ENCODE measurements at regions not wholly inside any gene's neighbourhood (a gene's known extent, or its start where the extent isn't known, plus 50 kb on each side); places are given as distances from the start of the nearest gene placed in this dataset.
"Not testable (repeated sequence)": the region's sequence is repeated elsewhere in the genome, so short reads cannot be mapped to it uniquely, and the experiment has no call there.

GRCh38 chr20:29516847-29517246 is 1740.6 kb upstream of the DEFB115 start:
- H3K36me3 Mint-ChIP-seq: not testable (repeated sequence)
- H3K27me3 Mint-ChIP-seq: peaks cover 11% of the 10 kb centered on the region

GRCh38 chr20:29519610-29520241 is 1737.7 kb upstream of the DEFB115 start:
- H3K27ac Mint-ChIP-seq; H3K4me3 Mint-ChIP-seq; H3K4me1 Mint-ChIP-seq (ENCODE audit: low read depth); H3K36me3 Mint-ChIP-seq: not testable (repeated sequence)
- Mint-ChIP-seq H3K9me3 (ENCODE audit: low read depth) (peaks cover 10% of the 10 kb centered on the region), H3K27me3 (peaks cover 13% of the 10 kb centered on the region)

More at GRCh38 chr20:29516847-29517246, 1740.6 kb upstream of the DEFB115 start:
- H3K4me1 Mint-ChIP-seq (ENCODE audit: low read depth); H3K27ac Mint-ChIP-seq; H3K4me3 Mint-ChIP-seq: not testable (repeated sequence)
- H3K9me3 Mint-ChIP-seq (ENCODE audit: low read depth): peaks cover 11% of the 10 kb centered on the region

GRCh38 chr20:29533566-29534177 is 1723.8 kb upstream of the DEFB115 start:
- H3K4me3 Mint-ChIP-seq; H3K36me3 Mint-ChIP-seq; H3K9me3 Mint-ChIP-seq (ENCODE audit: low read depth); H3K27me3 Mint-ChIP-seq; H3K4me1 Mint-ChIP-seq (ENCODE audit: low read depth); H3K27ac Mint-ChIP-seq: not testable (repeated sequence)

GRCh38 chr20:29566901-29567635 is 1690.4 kb upstream of the DEFB115 start:
- not testable (repeated sequence) for H3K4me1 Mint-ChIP-seq (ENCODE audit: low read depth); H3K9me3 Mint-ChIP-seq (ENCODE audit: low read depth); H3K36me3 Mint-ChIP-seq; H3K4me3 Mint-ChIP-seq; H3K27me3 Mint-ChIP-seq; H3K27ac Mint-ChIP-seq

- H3K36me3 Mint-ChIP-seq; H3K4me1 Mint-ChIP-seq (ENCODE audit: low read depth); H3K27ac Mint-ChIP-seq; H3K4me3 Mint-ChIP-seq; H3K9me3 Mint-ChIP-seq (ENCODE audit: low read depth); H3K27me3 Mint-ChIP-seq: not testable (repeated sequence)
Measured at GRCh38 chr20:29567671-29568070, 1689.8 kb upstream of the DEFB115 start.

- H3K4me1 Mint-ChIP-seq (ENCODE audit: low read depth); H3K27me3 Mint-ChIP-seq; H3K27ac Mint-ChIP-seq; H3K36me3 Mint-ChIP-seq; H3K9me3 Mint-ChIP-seq (ENCODE audit: low read depth); H3K4me3 Mint-ChIP-seq: not testable (repeated sequence)
Measured at GRCh38 chr20:29570126-29570525, 1687.3 kb upstream of the DEFB115 start.

GRCh38 chr20:29589530-29589929 is 1667.9 kb upstream of the DEFB115 start:
- H3K36me3 Mint-ChIP-seq; H3K4me1 Mint-ChIP-seq (ENCODE audit: low read depth); H3K27ac Mint-ChIP-seq; H3K9me3 Mint-ChIP-seq (ENCODE audit: low read depth); H3K27me3 Mint-ChIP-seq; H3K4me3 Mint-ChIP-seq: not testable (repeated sequence)

GRCh38 chr20:29604163-29604562 is 1653.3 kb upstream of the DEFB115 start:
- H3K4me1 Mint-ChIP-seq (ENCODE audit: low read depth); H3K36me3 Mint-ChIP-seq; H3K27ac Mint-ChIP-seq; H3K27me3 Mint-ChIP-seq; H3K4me3 Mint-ChIP-seq; H3K9me3 Mint-ChIP-seq (ENCODE audit: low read depth): not testable (repeated sequence)

GRCh38 chr20:29606171-29606570 is 1651.3 kb upstream of the DEFB115 start:
- not testable (repeated sequence) for H3K4me1 Mint-ChIP-seq (ENCODE audit: low read depth); H3K27ac Mint-ChIP-seq; H3K36me3 Mint-ChIP-seq; H3K9me3 Mint-ChIP-seq (ENCODE audit: low read depth); H3K4me3 Mint-ChIP-seq; H3K27me3 Mint-ChIP-seq

- H3K4me1 Mint-ChIP-seq (ENCODE audit: low read depth); H3K4me3 Mint-ChIP-seq; H3K27me3 Mint-ChIP-seq; H3K9me3 Mint-ChIP-seq (ENCODE audit: low read depth); H3K27ac Mint-ChIP-seq; H3K36me3 Mint-ChIP-seq: not testable (repeated sequence)
Measured at GRCh38 chr20:29629395-29629794, 1628.1 kb upstream of the DEFB115 start.
